HG02938 (cell line): ENCODE measurements at regions not wholly inside any gene's neighbourhood (a gene's known extent, or its start where the extent isn't known, plus 50 kb on each side); places are given as distances from the start of the nearest gene placed in this dataset.

ENCODE experiments used
- ATAC-seq: cut with Tn5 transposase; IDR thresholded peaks from one replicate; pipeline ENCODE4 v1.9.1; 2021; ENCODE audit warnings: mild to moderate bottlenecking, moderate library complexity; ENCODE audit not compliant: unreplicated experiment

DNA sequence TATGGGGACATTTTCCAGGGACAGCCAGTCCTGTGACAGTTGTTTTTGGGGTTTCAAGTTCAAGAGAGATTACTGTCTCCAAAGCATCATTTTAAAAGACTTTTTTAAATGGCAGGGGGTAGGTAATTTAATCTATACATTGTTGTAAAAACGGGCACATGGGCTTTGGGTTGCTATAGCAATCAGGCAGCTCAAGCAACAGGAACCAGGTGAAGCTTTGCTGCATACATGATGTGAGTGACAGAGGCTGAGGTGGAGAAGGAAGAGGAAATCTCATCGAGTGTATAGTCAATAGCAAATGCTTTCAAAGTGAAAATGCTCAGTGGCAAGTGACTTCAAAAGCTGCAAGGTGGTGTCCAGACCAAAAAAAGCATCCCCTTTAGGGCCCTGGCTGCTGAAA is 277.4 kb upstream of the JAG1 start:
- ATAC-seq: no peak

DNA sequence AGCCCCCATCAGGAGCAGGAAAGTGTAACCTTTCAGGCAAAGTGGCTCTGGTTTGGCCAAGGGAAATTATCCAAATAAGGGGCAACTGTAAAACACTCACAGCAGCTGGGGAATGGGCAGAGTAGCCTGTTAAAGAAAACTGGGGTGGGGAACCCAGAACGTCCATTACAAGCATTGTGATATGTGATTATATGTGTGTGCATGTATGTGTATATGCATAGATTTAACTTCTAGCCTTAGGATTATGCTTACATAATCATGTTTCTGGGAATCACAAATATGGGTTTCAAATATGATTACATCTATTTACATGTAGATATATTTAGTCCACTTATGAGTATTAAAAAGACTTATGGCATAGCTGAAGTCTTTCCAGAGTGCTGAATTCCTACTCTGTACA is 278.1 kb upstream of the JAG1 start:
- ATAC-seq: no peak

DNA sequence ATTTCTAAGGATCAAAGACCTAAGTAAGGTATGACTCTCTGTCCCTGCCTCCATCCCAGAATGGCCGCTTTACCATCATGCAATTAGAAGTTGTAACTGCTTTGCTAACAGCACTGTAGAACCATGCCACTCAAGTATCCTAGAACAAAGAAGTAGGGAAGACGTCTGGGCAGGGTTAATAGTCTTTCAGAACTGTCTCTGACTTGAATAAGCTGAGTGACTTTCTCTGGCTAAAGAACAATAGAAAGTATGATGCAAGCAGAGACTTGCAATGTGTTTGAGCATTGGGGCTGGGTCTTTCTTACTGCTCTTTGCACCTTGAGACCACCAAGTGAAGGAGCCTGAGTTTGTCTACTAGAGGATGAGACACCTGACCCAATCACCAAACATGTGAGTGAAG is 279.6 kb upstream of the JAG1 start:
- no peak for ATAC-seq

DNA sequence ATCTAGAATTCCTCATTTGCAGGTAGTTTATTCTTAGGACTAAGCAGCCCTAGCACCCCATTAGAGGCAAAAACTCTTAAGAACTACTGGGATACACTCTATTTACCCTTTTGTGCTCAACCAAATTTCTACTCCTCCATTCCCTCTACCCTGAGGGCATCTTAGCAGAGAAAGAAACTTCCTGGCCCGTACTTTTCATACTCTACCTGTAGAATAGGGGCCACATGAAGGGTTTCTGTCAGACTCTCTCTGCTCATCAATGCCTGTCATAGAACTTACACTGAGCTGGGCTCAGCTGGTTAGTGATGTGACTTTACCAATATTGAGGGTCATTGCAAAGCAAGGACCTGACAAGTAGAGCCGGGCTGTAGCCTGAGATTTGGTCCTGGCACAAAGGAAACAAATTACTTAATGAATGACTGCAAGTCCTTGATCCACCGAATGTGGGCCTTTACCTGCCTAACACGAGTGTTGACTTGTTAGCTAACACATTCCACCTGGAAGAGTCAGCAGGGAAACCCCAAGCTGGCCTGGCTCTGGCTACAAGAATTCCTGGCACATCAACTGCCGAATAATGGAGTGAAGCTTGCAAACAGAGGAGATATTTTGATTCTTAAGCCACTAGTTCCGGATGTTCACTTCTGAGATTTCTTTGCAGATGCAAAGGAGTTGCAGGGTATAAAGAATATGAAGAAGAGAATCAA is 280.5 kb upstream of the JAG1 start:
- ATAC-seq: no peak

DNA sequence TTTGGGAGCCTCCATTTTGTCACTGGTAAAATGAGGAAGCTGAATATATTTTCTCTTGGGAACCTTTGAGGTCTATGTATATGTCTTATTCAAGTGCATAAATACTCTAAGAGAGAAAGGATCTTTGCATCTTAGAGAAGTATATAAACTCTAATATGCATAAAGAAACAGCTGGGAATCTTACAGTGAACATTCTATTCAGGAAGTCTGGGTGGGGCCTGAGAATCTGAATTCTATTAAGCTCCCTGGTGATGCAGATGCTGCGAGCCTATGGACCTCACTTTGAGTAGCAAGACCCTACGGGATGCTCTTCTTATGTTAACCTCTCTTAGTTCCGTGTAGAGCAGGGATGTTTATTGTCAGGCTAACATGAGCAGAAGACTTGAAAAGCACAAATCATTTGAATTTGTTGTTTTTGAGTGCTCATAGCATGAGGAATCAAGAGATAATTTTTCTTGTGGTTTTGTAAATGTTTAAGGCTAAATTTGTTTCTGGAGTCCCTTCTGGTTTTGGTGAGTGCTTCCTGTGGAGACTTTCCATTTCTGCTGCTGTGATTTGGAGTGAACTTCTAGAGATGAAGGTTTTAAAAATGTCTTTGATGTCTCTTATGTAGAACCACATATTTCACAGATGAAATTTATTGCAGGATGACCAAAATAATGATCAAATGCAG is 281.2 kb upstream of the JAG1 start:
- ATAC-seq: no peak

DNA sequence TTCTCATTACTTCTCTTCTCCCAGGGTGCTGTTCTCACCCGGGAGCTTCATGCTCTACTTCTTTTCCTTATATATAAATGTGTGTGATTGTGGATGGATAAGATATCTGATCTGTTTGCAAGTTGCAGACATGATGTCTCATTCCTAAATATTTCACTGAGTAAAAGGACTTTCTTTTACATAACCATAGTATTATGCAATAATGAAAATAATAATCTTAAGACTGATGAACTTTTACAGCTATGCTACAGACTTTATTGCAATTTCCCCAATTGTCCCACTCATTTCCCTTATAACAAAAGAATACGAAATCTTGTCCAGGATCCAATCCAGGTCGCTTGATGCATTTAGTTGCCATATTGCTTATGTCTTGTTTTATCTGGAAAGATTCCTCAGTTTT is 284.5 kb upstream of the JAG1 start:
- ATAC-seq: no peak

DNA sequence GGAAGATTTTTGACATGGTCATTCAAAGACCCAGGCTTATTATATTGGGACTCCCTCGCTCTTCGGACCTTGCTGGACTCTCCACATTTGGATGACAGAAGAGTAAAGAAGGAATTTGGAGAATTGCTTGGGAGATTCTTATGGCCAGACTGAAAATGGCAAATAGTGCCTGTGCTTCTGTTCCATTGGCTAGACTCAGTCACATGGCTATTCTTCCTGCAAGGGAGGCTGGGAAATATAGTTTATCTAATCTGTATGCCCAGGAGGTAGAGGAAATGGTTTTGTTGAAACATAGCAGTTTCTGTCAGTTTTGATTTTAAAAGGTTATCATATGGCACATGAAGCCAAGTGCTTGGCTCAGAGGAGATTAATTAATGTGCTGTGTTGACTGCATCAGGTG is 286.6 kb upstream of the JAG1 start:
- ATAC-seq: no peak

DNA sequence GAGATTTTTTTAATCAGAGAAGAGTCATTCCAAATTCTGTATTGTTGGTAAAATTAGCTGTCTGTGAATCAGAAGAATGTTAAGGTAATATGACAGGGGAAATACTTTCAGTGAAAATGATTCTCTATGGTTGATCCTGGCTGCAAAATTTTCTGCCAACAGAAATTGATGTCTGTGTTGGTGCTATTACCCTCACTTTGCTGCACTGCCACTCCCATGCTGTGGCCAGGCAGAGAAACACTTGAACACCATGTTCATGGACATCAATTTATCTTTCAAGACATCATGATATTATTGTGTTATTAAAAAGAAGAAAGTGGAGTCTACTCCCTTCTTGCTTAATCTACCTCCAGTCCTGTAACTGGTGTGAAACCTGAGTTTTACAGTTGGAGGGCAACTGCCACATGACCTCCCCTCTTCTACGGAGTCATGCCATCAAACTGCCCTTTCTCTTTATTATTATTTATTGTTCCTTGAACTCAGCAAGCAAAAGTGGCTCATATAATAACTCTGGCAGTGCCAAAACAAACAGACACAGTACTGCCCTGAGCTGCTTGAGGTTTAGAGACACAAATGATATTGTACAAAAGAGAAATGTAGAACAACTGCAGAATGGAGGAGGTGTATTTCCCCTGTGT is 288.0 kb upstream of the JAG1 start:
- ATAC-seq: no peak

DNA sequence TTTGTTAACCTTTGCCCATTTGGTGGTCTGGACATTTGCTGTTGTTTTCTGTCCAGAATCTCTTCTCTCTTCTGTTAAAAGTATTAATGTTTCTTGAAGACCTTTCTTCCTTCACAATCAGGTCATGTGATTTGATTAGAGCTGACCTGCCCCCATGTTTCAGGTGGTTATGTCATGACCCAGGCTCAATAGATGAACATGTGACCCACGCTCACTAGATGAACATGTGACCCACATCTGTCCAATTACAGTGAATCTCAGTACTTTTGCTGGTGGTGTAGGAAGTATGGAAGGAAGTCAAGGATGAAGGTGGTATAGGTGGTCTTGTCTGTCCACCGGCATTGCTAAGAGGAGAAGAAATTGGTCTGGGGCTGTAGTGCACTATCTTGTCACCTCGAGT is 289.1 kb upstream of the JAG1 start:
- ATAC-seq: no peak

DNA sequence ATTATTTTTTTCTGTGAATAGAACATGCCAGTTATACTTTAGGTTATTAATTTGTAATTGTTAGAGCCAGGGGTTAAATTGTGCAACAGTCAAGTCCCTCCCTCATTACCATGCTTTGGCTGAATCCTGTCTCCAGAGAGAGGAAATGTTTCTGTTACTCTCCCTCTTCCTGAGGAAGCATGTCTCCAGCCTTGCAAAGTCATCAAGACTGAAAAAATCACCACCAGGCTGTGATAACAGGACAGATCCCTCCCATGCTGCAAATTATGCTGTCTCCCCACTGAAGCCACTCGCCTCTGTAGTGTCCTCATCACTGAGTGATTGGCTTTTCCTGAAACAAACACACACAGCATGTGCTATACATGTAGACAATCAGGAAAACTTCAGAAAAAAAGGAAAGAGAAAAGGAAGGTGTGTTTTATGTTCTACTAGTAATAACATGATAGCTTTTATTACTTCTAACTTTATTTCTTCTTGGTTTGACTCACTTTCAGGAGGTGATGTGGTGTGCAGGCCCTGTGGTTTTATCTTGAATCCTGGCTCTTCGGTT is 290.0 kb upstream of the JAG1 start:
- no peak for ATAC-seq

DNA sequence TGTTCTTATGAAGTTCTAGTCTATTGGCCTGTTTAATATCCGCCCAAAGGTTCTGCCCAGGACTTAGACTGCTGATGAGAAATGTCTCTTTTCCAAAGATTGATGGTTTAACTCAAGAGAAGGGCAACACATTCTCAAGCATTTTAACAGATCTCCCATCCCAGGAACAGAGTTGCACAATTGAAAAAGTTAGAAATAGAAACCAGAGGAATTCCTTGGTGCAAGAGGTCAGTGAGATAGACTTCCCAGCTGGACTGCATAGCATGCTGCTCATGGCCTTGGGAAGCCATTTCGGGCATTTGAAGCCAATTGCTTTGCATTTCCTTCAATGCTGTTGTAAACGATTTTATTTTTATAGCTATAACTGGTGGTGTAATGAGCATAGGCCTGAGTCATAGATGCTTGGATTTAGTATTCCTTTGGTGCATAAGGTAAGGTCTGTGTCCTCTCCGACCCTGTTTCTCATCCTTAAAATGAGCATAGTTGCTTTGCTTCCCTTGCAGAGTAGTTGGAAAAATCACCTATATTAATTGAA is 292.2 kb upstream of the JAG1 start:
- ATAC-seq: no peak

DNA sequence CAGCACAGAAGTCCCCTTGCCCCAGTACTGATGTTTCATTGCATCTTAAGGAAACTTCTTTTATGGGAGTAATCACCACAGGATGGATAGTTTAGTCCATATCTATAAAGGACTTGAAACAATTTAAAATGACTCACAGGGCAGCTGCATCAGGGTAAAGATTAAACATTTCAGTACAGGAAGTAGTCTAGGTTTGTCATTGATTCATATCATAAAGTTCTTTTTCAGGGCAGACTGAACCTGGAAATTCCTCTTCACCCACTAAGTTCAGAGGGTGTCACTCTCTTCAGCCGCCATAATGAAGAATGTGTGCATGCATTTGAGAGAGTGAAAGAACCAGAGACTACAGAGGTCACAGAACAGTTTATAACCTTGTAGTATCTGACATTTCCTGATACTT is 296.3 kb upstream of the JAG1 start:
- ATAC-seq: no peak

DNA sequence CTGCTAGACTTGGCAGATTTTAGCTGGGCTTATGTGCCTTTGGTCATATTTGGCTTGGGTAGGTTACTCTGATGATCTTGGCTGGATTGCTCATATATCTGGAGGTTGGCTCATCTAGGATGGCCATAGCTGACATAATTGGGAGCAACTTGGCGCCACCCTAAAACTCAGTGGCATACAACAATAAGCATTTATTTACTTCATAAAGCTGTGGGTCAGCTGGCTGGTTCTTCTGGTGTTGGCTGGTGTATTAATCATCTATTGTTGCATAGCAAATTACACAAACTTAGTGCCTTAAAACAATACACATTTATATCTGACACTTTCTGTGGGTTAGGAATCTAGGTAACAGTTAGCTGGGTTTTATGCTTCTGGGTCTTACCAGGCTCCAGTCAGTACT is 297.3 kb upstream of the JAG1 start:
- no peak for ATAC-seq

DNA sequence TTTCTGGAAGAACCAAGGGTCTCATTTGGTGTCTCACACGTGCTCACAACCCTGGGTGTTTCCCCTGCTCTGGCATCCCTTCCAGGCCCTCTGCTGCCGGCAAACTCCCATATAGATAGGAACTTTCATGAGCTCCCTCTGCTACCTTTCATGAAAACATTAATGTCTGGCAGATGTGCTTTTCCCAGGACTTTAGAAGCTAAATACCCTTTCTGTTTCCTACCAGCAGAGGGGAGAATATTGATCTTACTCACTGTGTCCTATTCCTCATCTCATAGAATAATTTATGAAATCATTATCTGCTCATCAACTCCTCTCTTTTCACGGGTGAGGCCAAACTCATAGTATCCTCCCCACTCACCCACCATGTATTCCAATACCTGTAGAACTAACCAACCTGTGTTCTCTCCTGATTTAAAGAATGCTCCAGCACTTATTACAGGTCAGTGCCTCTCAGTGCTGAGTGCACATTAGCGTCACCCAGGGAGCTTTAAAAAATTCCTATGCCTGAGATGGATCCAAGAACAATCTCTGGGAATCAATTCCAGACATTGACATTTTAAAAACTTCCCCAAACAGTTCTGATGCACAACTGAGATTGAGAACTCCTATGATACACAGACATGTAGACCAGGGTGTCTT is 298.5 kb upstream of the JAG1 start:
- ATAC-seq: no peak

DNA sequence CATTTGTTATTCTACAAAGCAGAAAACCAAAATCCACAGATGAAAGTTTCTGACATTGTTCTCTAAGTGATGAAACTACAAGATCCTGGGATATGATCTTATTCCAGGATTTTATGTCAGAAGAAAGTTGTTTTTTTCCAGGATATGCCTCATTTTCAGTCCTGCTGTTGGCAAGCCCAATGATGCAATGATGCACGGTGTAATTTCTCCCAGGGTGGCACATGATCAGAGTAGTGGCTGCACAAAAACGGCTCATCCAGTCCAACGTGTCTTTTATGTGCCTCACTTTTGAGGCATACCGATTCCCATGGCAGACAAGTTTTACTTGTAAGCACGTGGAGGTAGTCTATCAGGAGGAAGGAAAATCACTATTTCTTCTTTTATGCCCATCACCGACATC is 302.3 kb upstream of the JAG1 start:
- no peak for ATAC-seq

DNA sequence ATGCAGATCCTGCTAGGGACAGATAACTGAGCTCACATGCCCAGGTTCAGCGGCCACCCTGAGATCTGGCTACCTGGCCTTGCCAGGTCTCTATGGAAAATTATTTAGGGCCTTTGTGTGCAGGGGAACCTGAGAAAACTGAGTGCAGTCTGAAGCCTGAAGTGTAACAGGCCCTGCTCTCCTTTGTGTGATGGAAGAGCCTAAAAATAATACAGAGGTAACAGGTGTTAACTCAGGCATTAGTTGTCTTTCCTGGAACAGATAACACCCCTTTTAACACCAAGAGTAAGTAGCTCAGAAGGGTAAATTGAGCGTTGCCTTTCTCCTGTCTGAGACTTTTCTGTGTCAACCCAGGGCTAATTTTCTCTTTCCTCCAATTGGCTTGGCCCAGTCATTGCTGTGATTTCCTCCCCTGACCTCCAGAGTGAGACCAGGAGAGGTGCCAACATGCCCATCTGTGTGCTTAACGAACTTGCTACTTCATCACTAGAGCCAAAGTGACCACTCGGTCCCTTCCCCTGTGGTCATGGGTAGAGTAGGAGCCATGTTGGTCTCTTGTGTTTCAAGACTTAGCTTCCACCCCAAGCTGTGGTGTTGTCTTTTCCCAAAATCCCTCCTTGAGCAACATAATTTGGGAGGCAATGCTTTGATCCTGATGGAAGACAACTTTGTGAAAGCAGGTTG is 304.4 kb upstream of the JAG1 start:
- no peak for ATAC-seq

DNA sequence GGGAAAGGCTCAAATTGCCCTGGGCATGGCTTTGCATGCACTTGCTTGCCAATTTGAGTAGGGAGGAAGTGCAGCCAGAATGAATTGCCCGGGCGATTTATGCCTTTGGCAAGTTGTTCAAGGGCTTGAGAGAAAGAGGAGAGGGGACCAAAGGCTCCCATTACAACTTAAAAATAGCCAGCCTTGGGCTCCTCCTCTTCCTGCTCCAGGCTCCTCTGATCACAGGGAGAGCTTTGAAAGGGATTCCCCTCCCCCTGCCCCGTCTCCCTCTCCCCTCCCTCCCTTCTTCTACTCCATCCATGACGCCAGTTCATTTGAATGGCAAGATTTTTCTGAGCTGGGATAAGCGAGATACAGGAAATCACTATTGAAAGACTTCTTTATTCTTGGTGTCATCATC is 304.9 kb upstream of the JAG1 start:
- no peak for ATAC-seq

DNA sequence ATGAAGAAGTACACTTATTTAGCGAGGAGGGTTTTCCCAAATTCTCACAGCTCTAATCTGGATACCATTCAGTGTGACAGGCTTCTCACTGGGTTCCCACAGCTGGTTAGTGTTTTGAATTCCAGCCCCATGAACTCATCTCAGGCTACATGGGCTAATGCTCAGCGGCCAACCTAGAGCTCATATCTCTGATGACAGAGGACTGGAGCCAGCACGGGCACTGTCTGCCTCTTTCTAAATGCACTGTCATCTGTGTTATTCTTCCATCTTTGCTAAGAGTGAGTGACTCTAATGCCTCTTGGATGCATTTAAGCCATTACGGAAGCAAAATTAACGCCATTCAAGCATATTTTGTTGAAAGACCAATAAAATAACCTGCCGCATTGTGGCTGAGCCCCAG is 308.9 kb upstream of the JAG1 start:
- ATAC-seq: no peak

DNA sequence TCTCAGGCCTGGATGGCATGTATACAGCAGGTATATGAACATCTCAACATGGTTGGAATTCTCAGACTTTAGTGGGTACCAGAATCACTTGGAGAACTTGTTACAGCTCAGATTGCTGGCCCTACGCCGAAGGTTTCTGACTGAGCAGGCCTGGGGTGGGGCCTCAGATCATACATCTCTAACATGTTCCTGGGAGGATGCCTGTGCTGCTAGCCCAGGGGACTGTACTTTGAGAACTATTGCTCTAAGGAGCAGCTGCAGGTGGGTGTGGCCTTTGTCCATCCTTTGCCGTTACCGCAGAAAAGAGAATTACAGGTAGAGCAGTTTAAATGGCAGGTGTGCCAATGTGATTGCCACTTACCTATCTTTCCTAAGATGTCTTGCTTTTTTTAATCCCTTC is 310.5 kb upstream of the JAG1 start:
- no peak for ATAC-seq

DNA sequence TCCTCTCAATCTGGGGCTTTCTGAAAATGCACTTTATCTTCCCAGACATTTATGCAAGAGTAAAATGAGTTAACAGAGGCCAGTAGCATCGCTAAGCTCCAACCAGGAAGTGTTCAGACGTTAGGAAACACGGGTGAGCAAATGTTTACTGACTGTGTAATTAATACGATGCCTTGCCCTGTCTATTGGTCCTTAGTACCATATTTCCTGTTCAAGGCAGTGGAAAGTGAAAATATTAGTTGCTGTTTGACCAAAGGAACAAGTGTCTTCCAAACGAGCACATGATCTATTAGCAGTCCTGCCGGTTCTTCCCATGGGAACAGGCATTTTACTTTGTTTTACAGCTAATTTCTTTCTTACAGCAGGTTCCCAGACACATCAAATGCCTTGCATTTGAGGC is 311.1 kb upstream of the JAG1 start:
- ATAC-seq: no peak

DNA sequence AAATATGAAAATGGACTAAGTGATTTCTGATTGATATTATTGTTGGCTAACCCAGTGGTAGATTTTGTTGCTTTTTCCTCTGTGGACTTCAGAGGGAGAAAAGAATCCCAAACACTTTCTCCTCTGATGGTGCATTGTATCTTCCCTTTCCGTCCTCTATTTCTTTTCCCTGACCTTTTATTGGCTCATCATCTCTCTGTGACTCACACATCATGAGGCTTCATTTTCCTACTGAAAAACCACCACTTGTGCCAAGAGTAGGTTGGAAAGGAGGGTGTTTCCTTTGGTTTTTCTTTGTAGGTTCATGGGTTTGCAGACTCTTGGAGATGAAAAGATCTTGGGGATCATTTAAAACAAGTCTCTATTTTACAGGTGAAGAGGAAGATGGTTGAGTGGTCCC is 311.7 kb upstream of the JAG1 start:
- ATAC-seq: no peak
